Nephron progenitor cell (in vitro differentiated cells): ENCODE measurements at regions not wholly inside any gene's neighbourhood (a gene's known extent, or its start where the extent isn't known, plus 50 kb on each side); places are given as distances from the start of the nearest gene placed in this dataset.

Experiments
- DNase-seq: peaks from one replicate; pipeline ENCODE4 v3.0.0; 2021
- H3K27ac Mint-ChIP-seq: 2 replicates; pipeline ENCODE4 v1.8.0; 2021; ENCODE audit warnings: mild to moderate bottlenecking, moderate library complexity, mixed read lengths
- H3K27me3 Mint-ChIP-seq: 2 replicates; pipeline ENCODE4 v1.8.0; 2021; ENCODE audit warnings: mild to moderate bottlenecking, low read depth, mixed read lengths; ENCODE audit not compliant: poor library complexity
- H3K36me3 Mint-ChIP-seq: 2 replicates; pipeline ENCODE4 v1.8.0; 2021; ENCODE audit warnings: low read depth, mixed read lengths
- H3K4me1 Mint-ChIP-seq: 2 replicates; pipeline ENCODE4 v1.8.0; 2021; ENCODE audit warnings: mixed read lengths
- H3K4me3 Mint-ChIP-seq: 2 replicates; pipeline ENCODE4 v1.8.0; 2021; ENCODE audit warnings: mild to moderate bottlenecking, moderate library complexity, mixed read lengths
- H3K9me3 Mint-ChIP-seq: 2 replicates; pipeline ENCODE4 v1.8.0; 2021; ENCODE audit warnings: mild to moderate bottlenecking, moderate library complexity, mixed read lengths
- TF ChIP-seq, protein P1 (sequence below): fragments of 200-600 bp; sonication (generic); IDR thresholded peaks from 2 replicates; pipeline ENCODE4 v1.5.0; 2021; ENCODE audit warnings: antibody characterized with exemption

DNA sequence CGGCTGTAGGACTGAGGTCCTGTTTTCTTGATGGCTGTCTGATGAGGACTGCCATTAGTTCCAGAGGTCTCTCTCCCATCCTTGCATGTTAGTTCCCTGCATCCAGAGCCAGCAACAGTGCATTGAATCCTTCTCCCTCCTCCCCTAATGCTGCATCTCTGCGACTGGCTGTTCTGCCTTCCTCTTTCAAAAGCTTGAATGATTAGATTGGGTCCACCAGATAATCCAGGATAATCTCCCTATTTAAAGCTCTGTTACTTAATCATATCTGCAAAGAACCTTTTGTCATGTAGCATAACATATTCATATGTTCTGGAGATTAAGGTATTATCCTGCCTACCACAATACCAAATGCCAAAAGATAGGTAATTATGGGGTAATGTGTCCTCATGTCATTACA is 377.5 kb downstream of the GPATCH2 start:
- Mint-ChIP-seq H3K9me3 (no peaks in the 10 kb centered on the region), H3K27ac (no peak overlapping the region), H3K27me3 (no peaks in the 10 kb centered on the region), H3K4me3 (no peak overlapping the region), H3K36me3 (no peaks in the 10 kb centered on the region), H3K4me1 (no peaks in the 10 kb centered on the region)
- no peak for DNase-seq
- TF ChIP-seq, protein P1, sequence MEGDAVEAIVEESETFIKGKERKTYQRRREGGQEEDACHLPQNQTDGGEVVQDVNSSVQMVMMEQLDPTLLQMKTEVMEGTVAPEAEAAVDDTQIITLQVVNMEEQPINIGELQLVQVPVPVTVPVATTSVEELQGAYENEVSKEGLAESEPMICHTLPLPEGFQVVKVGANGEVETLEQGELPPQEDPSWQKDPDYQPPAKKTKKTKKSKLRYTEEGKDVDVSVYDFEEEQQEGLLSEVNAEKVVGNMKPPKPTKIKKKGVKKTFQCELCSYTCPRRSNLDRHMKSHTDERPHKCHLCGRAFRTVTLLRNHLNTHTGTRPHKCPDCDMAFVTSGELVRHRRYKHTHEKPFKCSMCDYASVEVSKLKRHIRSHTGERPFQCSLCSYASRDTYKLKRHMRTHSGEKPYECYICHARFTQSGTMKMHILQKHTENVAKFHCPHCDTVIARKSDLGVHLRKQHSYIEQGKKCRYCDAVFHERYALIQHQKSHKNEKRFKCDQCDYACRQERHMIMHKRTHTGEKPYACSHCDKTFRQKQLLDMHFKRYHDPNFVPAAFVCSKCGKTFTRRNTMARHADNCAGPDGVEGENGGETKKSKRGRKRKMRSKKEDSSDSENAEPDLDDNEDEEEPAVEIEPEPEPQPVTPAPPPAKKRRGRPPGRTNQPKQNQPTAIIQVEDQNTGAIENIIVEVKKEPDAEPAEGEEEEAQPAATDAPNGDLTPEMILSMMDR = no peak

DNA sequence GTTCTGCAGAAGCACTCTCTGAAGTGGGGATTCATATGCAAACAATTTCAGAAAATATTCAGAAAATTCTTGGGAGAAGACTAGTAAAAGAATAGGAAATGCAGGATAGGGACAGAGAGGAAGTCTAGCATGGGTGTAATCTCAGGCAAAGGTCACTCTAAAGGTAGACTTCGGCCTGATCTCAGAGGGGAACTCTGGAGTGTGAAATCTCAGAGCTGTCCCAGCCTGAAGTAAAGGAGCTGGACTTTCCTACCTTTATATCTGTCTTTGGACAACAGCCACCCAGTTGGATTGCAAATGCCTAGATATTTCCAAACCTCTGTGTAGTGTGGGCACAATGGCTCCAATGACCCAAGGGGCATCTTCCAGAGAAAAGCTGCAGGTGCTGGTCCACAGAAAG is 379.8 kb downstream of the GPATCH2 start:
- DNase-seq = no peak
- Mint-ChIP-seq H3K27me3 (no peaks in the 10 kb centered on the region), H3K36me3 (no peaks in the 10 kb centered on the region), H3K9me3 (no peaks in the 10 kb centered on the region), H3K27ac (no peak overlapping the region), H3K4me1 (no peaks in the 10 kb centered on the region), H3K4me3 (no peak overlapping the region)
- TF ChIP-seq, protein P1 = no peak

DNA sequence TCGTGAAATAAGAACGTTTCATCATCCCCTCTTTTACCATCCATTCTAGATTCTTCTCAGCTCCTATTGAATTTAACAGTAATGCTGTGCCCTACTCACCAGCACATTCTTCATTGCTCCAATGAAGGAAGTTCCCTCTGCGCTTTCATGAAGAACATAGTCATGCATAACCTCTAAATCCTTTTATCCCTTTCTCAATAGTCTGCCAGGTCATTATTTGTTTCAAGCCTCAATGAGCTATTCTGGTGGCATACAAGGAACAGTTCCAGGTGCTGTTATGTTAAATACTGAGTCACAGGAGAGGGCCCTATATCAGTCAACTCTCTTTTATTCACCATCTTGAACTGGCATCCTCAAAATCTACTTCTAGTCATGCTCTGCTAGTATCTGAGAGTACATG is 381.0 kb downstream of the GPATCH2 start:
- Mint-ChIP-seq H3K27me3 (no peaks in the 10 kb centered on the region), H3K36me3 (no peaks in the 10 kb centered on the region), H3K4me3 (no peak overlapping the region), H3K4me1 (no peaks in the 10 kb centered on the region), H3K9me3 (no peaks in the 10 kb centered on the region), H3K27ac (no peak overlapping the region)
- TF ChIP-seq, protein P1 = no peak
- no peak for DNase-seq

DNA sequence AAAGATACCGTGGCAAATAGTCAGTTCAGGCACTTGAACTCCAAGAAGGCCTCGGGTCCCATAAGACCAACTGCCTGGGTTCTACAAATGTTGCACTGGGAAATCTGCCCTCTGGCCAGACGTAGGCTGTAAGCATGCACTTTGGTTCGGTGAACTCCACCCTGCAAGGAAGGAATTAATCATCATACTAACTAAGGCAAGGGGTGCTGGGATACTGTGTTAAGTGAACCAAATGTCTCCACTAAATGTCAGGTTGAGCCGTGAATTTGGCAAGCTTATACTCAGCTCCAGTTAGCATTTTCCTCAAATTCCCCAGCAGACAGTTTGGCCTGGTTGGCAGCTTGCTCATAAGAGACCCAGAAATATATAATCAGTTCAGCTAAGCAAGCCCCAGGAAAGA is 385.9 kb downstream of the GPATCH2 start:
- H3K27me3 Mint-ChIP-seq = peaks cover 6% of the 10 kb centered on the region
- H3K4me3 Mint-ChIP-seq = no peak overlapping the region
- no peaks in the 10 kb centered on the region for H3K9me3 Mint-ChIP-seq
- no peaks in the 10 kb centered on the region for H3K4me1 Mint-ChIP-seq
- no peak overlapping the region for H3K27ac Mint-ChIP-seq
- no peak for DNase-seq
- TF ChIP-seq, protein P1 = no peak
- H3K36me3 Mint-ChIP-seq = no peaks in the 10 kb centered on the region

DNA sequence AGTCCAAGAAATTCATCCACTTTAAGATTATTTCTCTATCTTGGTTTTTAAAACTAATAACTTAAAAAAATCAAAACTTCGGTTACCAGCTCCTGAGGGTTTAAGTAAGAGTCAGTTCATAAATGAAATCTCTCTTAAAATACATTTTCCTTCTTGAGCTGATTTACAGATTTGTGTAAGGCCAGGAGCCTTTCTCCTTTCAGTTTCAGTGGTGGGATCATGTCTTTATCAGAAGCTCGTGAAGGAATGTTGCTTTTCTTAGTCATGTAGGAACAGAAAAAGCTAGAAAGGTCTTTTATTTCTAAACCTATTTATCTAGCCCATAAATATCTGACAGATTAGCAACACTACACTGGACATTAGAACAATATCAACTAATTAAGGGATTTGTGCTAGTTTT is 390.2 kb downstream of the GPATCH2 start:
- no peak for DNase-seq
- no peaks in the 10 kb centered on the region for H3K4me1 Mint-ChIP-seq
- H3K27me3 Mint-ChIP-seq = peaks cover 11% of the 10 kb centered on the region
- TF ChIP-seq, protein P1 = no peak
- H3K36me3 Mint-ChIP-seq = no peaks in the 10 kb centered on the region
- H3K27ac Mint-ChIP-seq = no peak overlapping the region
- no peaks in the 10 kb centered on the region for H3K9me3 Mint-ChIP-seq
- no peak overlapping the region for H3K4me3 Mint-ChIP-seq

DNA sequence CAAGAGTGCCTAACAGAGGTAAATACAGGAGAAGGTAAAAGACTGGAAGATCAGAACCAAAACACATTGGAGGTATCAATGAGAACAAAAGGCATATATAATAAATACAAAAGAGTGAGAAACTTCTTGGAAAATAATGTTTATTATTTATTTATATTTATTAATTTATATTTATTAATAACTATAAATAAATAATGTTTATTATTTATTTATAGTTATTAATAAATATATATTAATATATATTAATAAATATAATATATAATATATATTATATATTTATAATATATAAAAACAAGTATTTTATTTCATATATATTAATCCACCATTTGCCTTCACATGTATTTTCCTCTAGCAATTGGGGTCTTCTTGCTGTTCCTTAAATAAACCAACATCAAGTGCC is 391.9 kb downstream of the GPATCH2 start:
- no peaks in the 10 kb centered on the region for H3K9me3 Mint-ChIP-seq
- no peaks in the 10 kb centered on the region for H3K36me3 Mint-ChIP-seq
- TF ChIP-seq, protein P1 = no peak
- no peak for DNase-seq
- no peaks in the 10 kb centered on the region for H3K4me1 Mint-ChIP-seq
- H3K27ac Mint-ChIP-seq = no peak overlapping the region
- H3K4me3 Mint-ChIP-seq = no peak overlapping the region
- H3K27me3 Mint-ChIP-seq = peaks cover 11% of the 10 kb centered on the region
